Ovary (tissue), 7 donors: ENCODE measurements at regions not wholly inside any gene's neighbourhood (a gene's known extent, or its start where the extent isn't known, plus 50 kb on each side); places are given as distances from the start of the nearest gene placed in this dataset.

ENCODE experiments used
- DNase-seq, 5 donors: peaks; one replicate each; pipeline ENCODE4 v3.0.0-alpha.2; 2019 to 2020
- H3K27ac ChIP-seq, 2 donors: fragments of 200-600 bp; one replicate each; pipeline versions ENCODE4 v1.5.1 to v1.8.0; 2019 to 2022
- H3K27me3 ChIP-seq: fragments of 200-600 bp; one replicate; pipeline ENCODE4 v1.8.0; 2022
- H3K36me3 ChIP-seq: fragments of 200-600 bp; sonication (generic); one replicate; pipeline ENCODE4 v1.5.1; 2019
- H3K4me1 ChIP-seq: one replicate; pipeline ENCODE4 v1.8.1; 2013; ENCODE audit warnings: mild to moderate bottlenecking, moderate library complexity; ENCODE audit not compliant: insufficient read depth
- H3K4me3 ChIP-seq: fragments of 200-600 bp; sonication (generic); one replicate; pipeline ENCODE4 v1.5.1; 2017
- H3K9me3 ChIP-seq, 2 donors: fragments of 200-600 bp in 1 of 2; sonication (generic) in 1 of 2; one replicate each; pipeline versions ENCODE4 v1.5.1 to v1.8.1; 2013 to 2019; ENCODE audit warnings: mild to moderate bottlenecking in 1 of 2, moderate library complexity in 1 of 2
- CTCF ChIP-seq, 3 donors: fragments of 450-650 bp in 2 of 3; fragments of 200-600 bp in 1 of 3; IDR thresholded peaks; one replicate each; pipeline versions ENCODE4 v1.5.1 to v1.8.0; 2016 to 2022; ENCODE audit warnings: antibody characterized with exemption in 3 of 3, mild to moderate bottlenecking in 1 of 3
- EP300 ChIP-seq: sonication (generic); formaldehyde crosslinking; IDR thresholded peaks from one replicate; pipeline ENCODE4 v1.6.1; 2017; ENCODE audit warnings: antibody characterized with exemption
- POLR2A ChIP-seq: fragments of 450-650 bp; IDR thresholded peaks from one replicate; pipeline ENCODE4 v1.6.1; 2017; ENCODE audit warnings: antibody characterized with exemption, mild to moderate bottlenecking, moderate library complexity
- WGBS, 3 donors: extraction: QIAGEN DNeasy Blood & Tissue Kit in 1 of 3; methylation state at CpG; one replicate each; pipeline versions ENCODE4 v1.1.5 to v1.1.7; 2013 to 2017; 5-methylcytosine and 5-hydroxymethylcytosine counted together
- intact Hi-C, 4 donors: fragments of 100-400 bp; cut with DNase I; formaldehyde crosslinking; loops; one replicate each; pipeline versions ENCODE4 v1.11.0 to v1.15.1; 2022 to 2023
- donor health status: DM: no; HTN: no; CAD: no; lungs with moderate emphysema.
- donor health status: DM: no; HTN: no; CAD: no.
- donor health status: Bipolar disorder and iron deficiency.
- donor health status: DM: no; HTN: no; CAD: no.
- donor health status: DM: yes; HTN: yes; CAD: no.

- H3K27me3 ChIP-seq: no peaks in the 10 kb centered on the region
- H3K9me3 ChIP-seq: no peaks in the 10 kb centered on the region
- intact Hi-C loops: no loop called here
- DNase-seq: no peak
- no peaks in the 10 kb centered on the region for H3K4me1 ChIP-seq
- no peaks in the 10 kb centered on the region for H3K36me3 ChIP-seq
- no peak overlapping the region for H3K27ac ChIP-seq
- TF ChIP-seq EP300 (no peak), POLR2A (no peak), CTCF (IDR thresholded peaks at IDR 0.05) (no peak)
- 74 to 78% (median 75%) methylated on average over 10 of the region's 10 CpGs for WGBS, 3 donors
- no peak overlapping the region for H3K4me3 ChIP-seq
These were observed 520.8 kb upstream of the ZFHX3 start for GRCh38 chr16:73568769-73569168.

GRCh38 chr16:73565925-73566324 lies 518.0 kb upstream of the ZFHX3 start:
- DNase-seq: no peak
- Histone ChIP-seq H3K27ac (no peak overlapping the region), H3K4me1 (no peaks in the 10 kb centered on the region), H3K27me3 (no peaks in the 10 kb centered on the region), H3K9me3 (no peaks in the 10 kb centered on the region), H3K4me3 (no peak overlapping the region), H3K36me3 (no peaks in the 10 kb centered on the region)
- 88 to 97% (median 88%) methylated on average over 3 of the region's 3 CpGs for WGBS, 3 donors
- TF ChIP-seq POLR2A (no peak), CTCF (IDR thresholded peaks at IDR 0.05) (no peak), EP300 (no peak)
- intact Hi-C loops: no loop called here

GRCh38 chr16:73565263-73565662 lies 517.3 kb upstream of the ZFHX3 start:
- no peaks in the 10 kb centered on the region for H3K27me3 ChIP-seq
- DNase-seq: no peak
- no peaks in the 10 kb centered on the region for H3K4me1 ChIP-seq
- no peaks in the 10 kb centered on the region for H3K36me3 ChIP-seq
- intact Hi-C loops: no loop called here
- H3K27ac ChIP-seq: no peak overlapping the region
- no peaks in the 10 kb centered on the region for H3K9me3 ChIP-seq
- H3K4me3 ChIP-seq: no peak overlapping the region
- TF ChIP-seq POLR2A (no peak), EP300 (no peak), CTCF (IDR thresholded peaks at IDR 0.05) (no peak)
- 60 to 65% (median 60%) methylated on average over 7 of the region's 7 CpGs for WGBS, 3 donors

- Histone ChIP-seq H3K27ac (no peak overlapping the region), H3K36me3 (no peaks in the 10 kb centered on the region), H3K4me3 (no peak overlapping the region), H3K27me3 (no peaks in the 10 kb centered on the region), H3K9me3 (no peaks in the 10 kb centered on the region), H3K4me1 (no peaks in the 10 kb centered on the region)
- DNase-seq: no peak
- WGBS, 3 donors: 80 to 94% (median 85%) methylated on average over 3 of the region's 3 CpGs
- TF ChIP-seq EP300 (no peak), CTCF (IDR thresholded peaks at IDR 0.05) (no peak), POLR2A (no peak)
- intact Hi-C loops: no loop called here
These were observed 515.8 kb upstream of the ZFHX3 start for GRCh38 chr16:73563709-73564108.

GRCh38 chr16:73560497-73560896 lies 512.6 kb upstream of the ZFHX3 start:
- TF ChIP-seq POLR2A (no peak), CTCF (IDR thresholded peaks at IDR 0.05) (no peak), EP300 (no peak)
- no peak for DNase-seq
- Histone ChIP-seq H3K27me3 (no peaks in the 10 kb centered on the region), H3K36me3 (no peaks in the 10 kb centered on the region), H3K27ac (no peak overlapping the region), H3K4me3 (no peak overlapping the region), H3K4me1 (no peaks in the 10 kb centered on the region), H3K9me3 (no peaks in the 10 kb centered on the region)
- intact Hi-C loops: no loop called here
- 54 to 64% (median 59%) methylated on average over 7 of the region's 7 CpGs for WGBS, 3 donors
